GM21367 (cell line): ENCODE measurements at regions not wholly inside any gene's neighbourhood (a gene's known extent, or its start where the extent isn't known, plus 50 kb on each side); places are given as distances from the start of the nearest gene placed in this dataset.
"Not testable (repeated sequence)": the region's sequence is repeated elsewhere in the genome, so short reads cannot be mapped to it uniquely, and the experiment has no call there.

Source experiments
- ATAC-seq: cut with Tn5 transposase; IDR thresholded peaks from one replicate; pipeline ENCODE4 v1.9.1; 2021; ENCODE audit not compliant: unreplicated experiment

GRCh38 chr14:106480287-106480686 is 953.9 kb downstream of the TMEM121 start:
- not testable (repeated sequence) for ATAC-seq

GRCh38 chr14:106482213-106482612 is 955.8 kb downstream of the TMEM121 start:
- ATAC-seq, result not testable (repeated sequence)

GRCh38 chr14:106487600-106487999 is 961.2 kb downstream of the TMEM121 start:
- ATAC-seq, result no peak

- ATAC-seq, result no peak
Observed at GRCh38 chr14:106488291-106488690, 961.9 kb downstream of the TMEM121 start.

- no peak for ATAC-seq
Observed at GRCh38 chr14:106489112-106489881, 962.9 kb downstream of the TMEM121 start.

GRCh38 chr14:106490442-106490841 is 964.1 kb downstream of the TMEM121 start:
- no peak for ATAC-seq

GRCh38 chr14:106491851-106492250 is 965.5 kb downstream of the TMEM121 start:
- ATAC-seq, result no peak

GRCh38 chr14:106493962-106494823 is 967.8 kb downstream of the TMEM121 start:
- ATAC-seq, result no peak

- no peak for ATAC-seq
Observed at GRCh38 chr14:106500571-106500970, 974.2 kb downstream of the TMEM121 start.

GRCh38 chr14:106501898-106502297 is 975.5 kb downstream of the TMEM121 start:
- no peak for ATAC-seq

GRCh38 chr14:106505366-106505765 is 979.0 kb downstream of the TMEM121 start:
- ATAC-seq, result no peak

GRCh38 chr14:106506881-106507305 is 980.5 kb downstream of the TMEM121 start:
- no peak for ATAC-seq

- no peak for ATAC-seq
Observed at GRCh38 chr14:106507354-106507753, 981.0 kb downstream of the TMEM121 start.

- ATAC-seq, result no peak
Observed at GRCh38 chr14:106508216-106508615, 981.8 kb downstream of the TMEM121 start.

- no peak for ATAC-seq
Observed at GRCh38 chr14:106509176-106509575, 982.8 kb downstream of the TMEM121 start.

- ATAC-seq, result no peak
Observed at GRCh38 chr14:106509807-106510206, 983.4 kb downstream of the TMEM121 start.

GRCh38 chr14:106511006-106511799 is 984.8 kb downstream of the TMEM121 start:
- no peak for ATAC-seq

- no peak for ATAC-seq
Observed at GRCh38 chr14:106511800-106512198, 985.4 kb downstream of the TMEM121 start.

GRCh38 chr14:106513302-106513701 is 986.9 kb downstream of the TMEM121 start:
- ATAC-seq, result no peak

GRCh38 chr14:106518054-106518943 is 991.9 kb downstream of the TMEM121 start:
- ATAC-seq, result no peak
